ENCODE measurements at regions not wholly inside any gene's neighbourhood (a gene's known extent, or its start where the extent isn't known, plus 50 kb on each side); places are given as distances from the start of the nearest gene placed in this dataset.

GRCh38 chr2:38178119-38178518 lies 102.2 kb upstream of the CYP1B1 start:
- no peak for TF ChIP-seq POLR2A (IDR thresholded peaks at IDR 0.05)
- TF ChIP-seq EP300 (IDR thresholded peaks at IDR 0.05; ENCODE audit: low read depth), result no peak
